ENCODE measurements at regions not wholly inside any gene's neighbourhood (a gene's known extent, or its start where the extent isn't known, plus 50 kb on each side); places are given as distances from the start of the nearest gene placed in this dataset.

- no peaks in the 10 kb centered on the region for H3F3A ChIP-seq (ENCODE audit: insufficient read depth)
- in situ Hi-C loops (cut with MboI) = no loop called here
- no peak for DNase-seq
- H2AFZ ChIP-seq = no peak overlapping the region
- no peak overlapping the region for H3K4me2 ChIP-seq (ENCODE audit: unreplicated experiment)
- H3K79me2 ChIP-seq (ENCODE audit: insufficient read depth) = no peaks in the 10 kb centered on the region
- 87% methylated on average over 2 of the region's 2 CpGs for WGBS, 2 experiments (ENCODE audit: low coverage in 1 of 2, low lambda C conversion rate in 2 of 2, missing lambda C conversion rate in 2 of 2)
- no peaks in the 10 kb centered on the region for H3K27me3 ChIP-seq (replicated peaks; ENCODE audit: insufficient read depth)
- H3K4me3 ChIP-seq = no peak overlapping the region
- no peaks in the 10 kb centered on the region for H3K9me2 ChIP-seq (ENCODE audit: insufficient read depth)
- no peak for TF ChIP-seq EZH2phosphoT487 (IDR thresholded peaks at IDR 0.05; ENCODE audit: insufficient read depth, low read depth)
- no peak for TF ChIP-seq EZH2 (IDR thresholded peaks at IDR 0.05; ENCODE audit: insufficient read depth, poor library complexity, severe bottlenecking)
- no peaks in the 10 kb centered on the region for H3K9me3 ChIP-seq (ENCODE audit: low read depth)
- H3K27ac ChIP-seq = no peak overlapping the region
- no peaks in the 10 kb centered on the region for H3K36me3 ChIP-seq (ENCODE audit: low read depth)
- H3K9ac ChIP-seq = no peak overlapping the region
- no peaks in the 10 kb centered on the region for H4K20me1 ChIP-seq (ENCODE audit: insufficient read depth)
- H3K4me1 ChIP-seq (ENCODE audit: insufficient read depth) = no peaks in the 10 kb centered on the region
These were observed 262.5 kb upstream of the GNAI1 start for GRCh38 chr7:79872176-79872575.

GRCh38 chr7:79868010-79868409 lies 266.6 kb upstream of the GNAI1 start:
- Histone ChIP-seq H3K36me3 (ENCODE audit: low read depth) (no peaks in the 10 kb centered on the region), H3K27ac (no peak overlapping the region), H4K20me1 (ENCODE audit: insufficient read depth) (no peaks in the 10 kb centered on the region), H3K9ac (no peak overlapping the region), H3K9me2 (ENCODE audit: insufficient read depth) (no peaks in the 10 kb centered on the region), H3K79me2 (ENCODE audit: insufficient read depth) (no peaks in the 10 kb centered on the region), H3K27me3 (replicated peaks; ENCODE audit: insufficient read depth) (no peaks in the 10 kb centered on the region), H3K4me3 (peak overlapping the region; percentile 20; the same call in 1 of the 2 replicates), H3K4me1 (ENCODE audit: insufficient read depth) (no peaks in the 10 kb centered on the region), H3K9me3 (ENCODE audit: low read depth) (no peaks in the 10 kb centered on the region), H3K4me2 (ENCODE audit: unreplicated experiment) (peak overlapping the region; percentile 38), H2AFZ (peak overlapping the region; percentile 84), H3F3A (ENCODE audit: insufficient read depth) (no peaks in the 10 kb centered on the region)
- 7 to 13% methylated on average over 3 of the region's 3 CpGs for WGBS, 2 experiments (ENCODE audit: low coverage in 1 of 2, low lambda C conversion rate in 2 of 2, missing lambda C conversion rate in 2 of 2)
- DNase-seq = peak; percentile 23
- TF ChIP-seq EZH2 (IDR thresholded peaks at IDR 0.05; ENCODE audit: insufficient read depth, poor library complexity, severe bottlenecking) (no peak), EZH2phosphoT487 (IDR thresholded peaks at IDR 0.05; ENCODE audit: insufficient read depth, low read depth) (no peak)
- in situ Hi-C loops (cut with MboI) = no loop called here

- 67 to 70% methylated on average over 5 of the region's 5 CpGs for WGBS, 2 experiments (ENCODE audit: low coverage in 1 of 2, low lambda C conversion rate in 2 of 2, missing lambda C conversion rate in 2 of 2)
These were observed 272.0 kb upstream of the GNAI1 start for GRCh38 chr7:79862447-79863210.

GRCh38 chr7:79855172-79855571 lies 279.5 kb upstream of the GNAI1 start:
- WGBS, 2 experiments (ENCODE audit: low coverage in 1 of 2, low lambda C conversion rate in 2 of 2, missing lambda C conversion rate in 2 of 2) = 94 to 97% methylated on average over 1 of the region's 1 CpG
- in situ Hi-C loops (cut with MboI) = no loop called here
- Histone ChIP-seq H2AFZ (no peak overlapping the region), H3F3A (ENCODE audit: insufficient read depth) (no peaks in the 10 kb centered on the region), H3K36me3 (ENCODE audit: low read depth) (no peaks in the 10 kb centered on the region), H3K4me3 (no peak overlapping the region), H3K9me2 (ENCODE audit: insufficient read depth) (no peaks in the 10 kb centered on the region), H3K9ac (no peak overlapping the region), H4K20me1 (ENCODE audit: insufficient read depth) (no peaks in the 10 kb centered on the region), H3K4me1 (ENCODE audit: insufficient read depth) (peaks cover 5% of the 10 kb centered on the region; the same call in 1 of the 2 replicates), H3K4me2 (ENCODE audit: unreplicated experiment) (no peak overlapping the region), H3K9me3 (ENCODE audit: low read depth) (no peaks in the 10 kb centered on the region), H3K79me2 (ENCODE audit: insufficient read depth) (no peaks in the 10 kb centered on the region), H3K27ac (peak overlapping the region; percentile 18), H3K27me3 (replicated peaks; ENCODE audit: insufficient read depth) (no peaks in the 10 kb centered on the region)
- DNase-seq = peak; percentile 10
- TF ChIP-seq EZH2phosphoT487 (IDR thresholded peaks at IDR 0.05; ENCODE audit: insufficient read depth, low read depth) (no peak), EZH2 (IDR thresholded peaks at IDR 0.05; ENCODE audit: insufficient read depth, poor library complexity, severe bottlenecking) (no peak)

More at GRCh38 chr7:79862447-79863210, 272.0 kb upstream of the GNAI1 start:
- in situ Hi-C loops (cut with MboI) = no loop called here
- H3K9me3 ChIP-seq (ENCODE audit: low read depth) = no peaks in the 10 kb centered on the region
- H2AFZ ChIP-seq = no peak overlapping the region
- H3K4me3 ChIP-seq = no peak overlapping the region
- no peak for DNase-seq
- H3K9me2 ChIP-seq (ENCODE audit: insufficient read depth) = no peaks in the 10 kb centered on the region
- H4K20me1 ChIP-seq (ENCODE audit: insufficient read depth) = no peaks in the 10 kb centered on the region
- H3K79me2 ChIP-seq (ENCODE audit: insufficient read depth) = no peaks in the 10 kb centered on the region
- no peaks in the 10 kb centered on the region for H3F3A ChIP-seq (ENCODE audit: insufficient read depth)
- H3K4me2 ChIP-seq (ENCODE audit: unreplicated experiment) = no peak overlapping the region
- H3K36me3 ChIP-seq (ENCODE audit: low read depth) = no peaks in the 10 kb centered on the region
- H3K4me1 ChIP-seq (ENCODE audit: insufficient read depth) = no peaks in the 10 kb centered on the region
- H3K27ac ChIP-seq = no peak overlapping the region
- H3K9ac ChIP-seq = no peak overlapping the region
- no peaks in the 10 kb centered on the region for H3K27me3 ChIP-seq (replicated peaks; ENCODE audit: insufficient read depth)
- TF ChIP-seq EZH2phosphoT487 (IDR thresholded peaks at IDR 0.05; ENCODE audit: insufficient read depth, low read depth) (no peak), EZH2 (IDR thresholded peaks at IDR 0.05; ENCODE audit: insufficient read depth, poor library complexity, severe bottlenecking) (no peak)

Data from GM23248 (cell line).